GM21528 (cell line): ENCODE measurements at regions not wholly inside any gene's neighbourhood (a gene's known extent, or its start where the extent isn't known, plus 50 kb on each side); places are given as distances from the start of the nearest gene placed in this dataset.
A peak's percentile ranks its signal among the peaks of the same experiment; 100 is the strongest.
"Not testable (repeated sequence)": the region's sequence is repeated elsewhere in the genome, so short reads cannot be mapped to it uniquely, and the experiment has no call there.

ENCODE experiments used
- ATAC-seq: cut with Tn5 transposase; IDR thresholded peaks from one replicate; pipeline ENCODE4 v1.9.1; 2021; ENCODE audit warnings: mild to moderate bottlenecking, moderate library complexity; ENCODE audit not compliant: unreplicated experiment, low FRiP score

DNA sequence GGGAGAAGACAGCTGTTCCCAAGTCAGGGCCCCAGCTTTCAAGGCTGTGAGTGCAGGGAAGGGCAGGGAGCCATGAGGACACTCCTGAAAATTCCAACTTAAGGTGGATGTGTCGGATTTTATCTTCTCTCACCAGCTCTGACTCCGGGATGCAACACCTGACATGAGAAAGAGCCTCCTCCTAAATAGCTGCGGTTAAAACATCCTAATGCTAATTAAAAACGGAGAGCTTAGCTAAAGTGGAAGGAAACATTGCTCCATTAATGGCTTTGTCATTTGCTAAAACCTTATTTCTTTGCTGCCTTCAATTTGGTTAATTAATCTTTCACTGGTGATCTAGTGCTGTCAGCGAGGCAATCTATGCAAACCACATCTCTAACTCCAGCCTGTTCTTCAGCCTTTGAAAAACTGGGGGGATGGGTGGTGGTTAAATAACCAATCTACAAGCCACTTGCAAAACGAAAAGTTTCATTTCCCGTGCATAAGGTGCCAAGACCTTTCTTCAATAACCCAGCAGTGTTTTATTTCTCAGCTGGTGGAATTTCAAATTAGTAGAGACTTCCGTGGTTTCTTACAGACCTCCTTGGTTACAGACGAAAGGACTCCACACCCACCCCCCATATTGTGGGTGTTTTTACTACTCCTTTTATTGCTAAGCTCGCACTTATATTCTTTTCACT is 379.6 kb downstream of the MLLT3 start:
- peak; percentile 88 for ATAC-seq

DNA sequence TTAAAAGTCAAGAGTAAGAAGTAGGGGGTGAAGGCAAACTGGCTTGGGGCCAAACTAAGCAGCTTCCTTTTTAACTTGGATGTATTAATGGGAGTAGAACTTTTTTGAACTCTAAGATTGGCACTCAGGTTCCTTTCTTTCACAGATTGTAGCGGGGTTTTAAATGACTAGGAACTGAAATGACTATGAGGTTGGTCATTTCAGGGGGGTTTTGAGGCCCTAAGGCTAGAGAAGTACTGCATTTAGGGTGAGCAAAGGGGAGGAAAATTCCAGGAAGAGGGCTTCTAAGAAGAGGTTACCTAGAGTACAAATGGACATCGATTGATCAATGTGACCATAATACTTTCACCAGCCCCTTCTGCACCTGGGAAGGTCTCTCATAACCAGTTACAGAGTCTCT is 381.8 kb downstream of the MLLT3 start:
- ATAC-seq, result no peak

DNA sequence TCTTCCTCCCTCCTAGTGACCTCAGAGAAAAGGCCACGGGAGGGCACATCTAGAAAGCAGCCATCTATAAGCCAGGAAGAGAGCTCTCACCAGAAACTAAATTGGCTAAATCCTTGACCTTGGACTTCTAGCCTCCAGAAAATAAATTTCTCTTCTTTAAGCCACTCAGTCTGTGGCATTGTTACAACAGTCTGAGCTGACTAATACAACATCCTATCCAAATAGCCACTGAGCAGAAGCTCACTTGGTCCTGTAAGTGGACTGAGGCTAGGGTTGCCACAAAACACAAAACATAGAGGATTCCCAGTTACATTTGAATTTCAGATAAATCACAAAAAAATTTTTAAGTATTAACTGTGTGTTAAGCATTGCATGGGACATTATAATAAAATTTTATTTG is 383.4 kb downstream of the MLLT3 start:
- ATAC-seq, result no peak

DNA sequence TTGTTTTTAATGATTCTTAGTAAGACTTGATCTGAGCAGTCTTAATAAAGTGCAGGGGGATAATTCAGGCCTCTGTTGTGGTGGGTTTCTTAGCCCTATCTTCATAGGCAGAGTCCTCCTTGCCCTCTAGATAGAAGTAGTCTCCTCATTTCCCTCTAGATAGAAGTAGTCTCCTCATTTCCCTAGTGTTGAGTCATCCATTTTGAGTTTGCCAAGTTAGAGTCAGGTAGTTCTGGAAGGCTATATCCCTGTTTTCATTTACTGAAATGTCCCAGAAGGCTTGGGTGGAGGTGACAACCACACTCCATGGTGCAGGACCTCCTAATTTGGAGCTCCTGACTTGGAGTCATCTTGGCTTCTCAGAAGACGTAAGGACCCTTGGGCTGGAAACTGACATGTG is 384.6 kb downstream of the MLLT3 start:
- no peak for ATAC-seq

DNA sequence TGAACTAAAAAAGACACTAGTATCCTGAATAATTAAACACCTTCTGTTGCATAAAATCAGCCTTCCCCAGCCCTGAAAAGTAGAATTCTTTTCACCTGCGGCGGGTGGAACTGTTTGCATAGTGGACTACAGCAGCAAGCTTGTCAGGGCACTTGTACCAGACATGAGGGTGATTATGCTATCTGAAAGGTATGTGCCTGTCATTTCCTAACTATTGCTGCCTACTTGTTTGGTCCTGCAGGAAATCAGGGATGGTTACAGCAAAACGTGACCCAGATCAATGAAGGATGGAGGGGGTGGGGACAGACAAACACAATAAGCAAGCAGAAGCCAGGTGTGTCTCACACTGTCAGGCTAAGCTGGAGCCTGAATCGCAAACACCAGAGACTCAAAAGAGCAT is 385.6 kb downstream of the MLLT3 start:
- ATAC-seq, result no peak

DNA sequence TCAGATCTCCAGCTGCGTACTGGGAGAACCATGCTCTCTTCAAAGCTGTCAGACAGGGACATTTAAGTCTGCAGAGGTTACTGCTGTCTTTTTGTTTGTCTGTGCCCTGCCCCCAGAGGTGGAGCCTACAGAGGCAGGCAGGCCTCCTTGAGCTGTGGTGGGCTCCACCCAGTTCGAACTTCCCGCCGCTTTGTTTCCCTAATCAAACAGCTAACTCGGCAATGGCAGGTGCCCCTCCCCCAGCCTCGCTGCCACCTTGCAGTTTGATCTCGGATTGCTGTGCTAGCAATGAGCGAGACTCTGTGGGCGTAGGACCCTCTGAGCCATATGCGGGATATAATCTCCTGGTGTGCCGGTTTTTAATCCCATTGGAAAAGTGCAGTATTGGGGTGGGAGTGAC is 387.1 kb downstream of the MLLT3 start:
- ATAC-seq, result not testable (repeated sequence)

DNA sequence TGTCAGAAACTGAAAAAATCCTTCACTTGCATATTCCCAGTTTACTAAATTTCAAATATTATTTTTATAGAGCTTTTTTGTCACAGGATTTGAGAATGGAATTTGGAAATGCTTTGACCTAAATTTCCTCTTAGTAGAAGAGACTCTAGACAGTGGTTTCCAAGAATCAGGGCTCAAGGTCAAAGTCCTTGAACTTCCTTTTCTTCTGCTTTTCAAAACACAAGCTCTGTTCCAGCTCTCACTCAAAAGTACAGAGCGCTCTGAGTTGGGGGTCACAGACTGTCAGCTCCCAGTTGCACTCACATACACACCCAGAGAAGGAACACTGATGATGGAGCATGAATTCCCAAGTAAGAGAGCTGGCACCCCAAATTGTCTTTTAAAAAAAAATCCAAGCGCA is 394.2 kb downstream of the MLLT3 start:
- ATAC-seq, result no peak

DNA sequence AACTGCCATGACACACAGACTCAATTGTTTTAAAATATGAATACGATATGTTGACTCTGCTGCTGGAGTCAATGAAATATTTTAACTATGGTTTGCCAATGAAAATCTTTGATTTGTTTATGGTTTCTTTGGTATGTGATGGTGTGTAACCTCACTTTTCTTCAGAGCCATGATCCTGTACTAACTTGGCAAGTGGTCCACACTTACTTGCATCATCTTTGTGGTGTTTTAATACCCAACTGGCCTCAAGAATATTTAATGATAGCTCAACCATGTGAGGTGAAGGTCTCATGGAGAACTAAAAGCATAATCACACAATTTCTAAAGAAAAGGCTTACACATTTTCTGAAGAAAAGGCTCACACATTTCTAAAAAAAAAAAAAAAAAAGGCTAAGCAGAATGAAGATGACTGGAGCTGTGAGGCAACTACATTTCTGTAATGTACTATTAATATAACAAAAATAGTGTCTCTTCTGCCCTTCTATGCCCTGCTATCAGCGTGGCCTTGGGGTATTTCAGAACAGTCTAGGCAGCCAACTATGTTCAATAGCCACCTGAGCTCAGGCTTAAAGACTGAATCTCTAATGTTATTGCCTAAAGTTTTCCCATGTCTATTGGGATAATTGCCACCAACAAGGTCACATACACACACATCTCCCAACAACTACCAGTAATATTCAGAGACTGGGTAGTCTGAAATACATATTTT is 395.0 kb downstream of the MLLT3 start:
- ATAC-seq, result no peak

DNA sequence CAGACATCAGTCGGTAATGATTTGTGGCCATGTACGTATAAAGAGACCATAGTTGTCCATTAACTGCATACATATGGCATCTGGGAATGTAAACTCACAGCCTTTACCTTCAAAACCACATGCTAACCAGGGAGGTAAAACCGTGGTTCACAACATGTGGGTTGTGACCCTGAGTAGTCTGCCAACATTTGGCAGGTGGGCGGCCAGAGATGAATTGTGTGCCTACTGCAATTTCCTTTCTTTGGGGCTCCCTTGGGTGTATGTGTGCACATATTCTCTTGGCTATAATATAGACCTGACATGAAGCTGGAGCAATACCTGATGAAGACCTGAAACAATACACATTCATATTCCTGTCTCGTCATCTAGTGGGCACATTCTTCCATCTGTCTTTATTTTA is 396.0 kb downstream of the MLLT3 start:
- ATAC-seq, result no peak

DNA sequence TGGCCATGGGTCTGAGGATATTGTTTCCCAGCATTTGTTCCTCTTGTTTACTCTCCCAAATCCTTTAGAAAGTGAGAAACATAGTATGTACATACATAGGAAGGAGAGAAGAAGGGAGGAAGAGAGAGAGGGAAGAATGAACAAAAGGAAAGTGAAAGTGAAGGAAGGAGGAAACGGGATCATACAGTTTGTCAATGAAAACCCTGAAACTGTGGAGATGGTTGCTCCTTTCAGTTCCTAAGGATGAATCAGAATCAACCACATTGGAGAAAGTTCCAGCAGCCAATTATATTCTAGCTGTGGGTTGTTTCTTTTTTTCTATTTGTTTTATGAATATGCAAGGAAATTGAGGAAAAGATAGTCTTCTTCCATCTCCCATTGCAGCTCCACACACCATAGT is 396.5 kb downstream of the MLLT3 start:
- no peak for ATAC-seq

DNA sequence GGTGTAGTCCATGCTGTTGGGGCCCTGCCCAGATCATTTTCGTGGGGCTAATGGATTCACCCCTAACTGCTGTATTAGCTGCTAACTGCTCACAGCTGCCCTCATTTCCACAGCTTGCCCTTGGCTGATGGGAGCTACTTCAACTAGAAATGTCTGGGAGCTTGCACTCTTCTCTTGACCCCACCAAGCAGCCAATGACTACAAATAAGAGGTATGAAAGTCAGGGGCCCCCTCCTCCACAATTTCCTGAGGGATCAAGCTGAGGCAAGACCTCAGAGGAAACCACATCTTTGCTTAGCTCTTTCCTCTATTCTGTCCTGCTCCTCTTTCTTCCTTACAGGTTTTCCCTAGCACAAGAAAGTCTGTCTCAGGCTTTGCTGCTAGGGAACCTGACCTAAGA is 397.5 kb downstream of the MLLT3 start:
- ATAC-seq, result no peak

DNA sequence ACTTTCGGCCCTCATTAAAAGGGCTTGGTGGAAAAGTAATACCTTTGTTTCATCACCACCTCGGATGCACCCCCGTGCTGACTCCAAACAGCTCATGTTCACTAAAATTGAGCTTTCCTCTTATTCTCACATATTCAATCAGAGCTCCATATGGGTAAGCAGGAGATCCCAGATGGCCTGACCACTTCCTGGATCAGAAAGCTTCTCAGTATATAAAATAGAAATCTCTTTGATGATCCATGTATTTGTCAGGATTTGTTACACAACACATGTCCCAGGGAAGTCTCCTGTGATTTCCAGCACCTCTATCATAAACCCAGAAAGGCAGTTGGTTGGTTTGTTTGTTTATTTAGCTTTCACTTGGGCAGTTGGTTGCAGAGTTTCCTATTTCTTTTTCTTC is 402.0 kb downstream of the MLLT3 start:
- ATAC-seq, result no peak

DNA sequence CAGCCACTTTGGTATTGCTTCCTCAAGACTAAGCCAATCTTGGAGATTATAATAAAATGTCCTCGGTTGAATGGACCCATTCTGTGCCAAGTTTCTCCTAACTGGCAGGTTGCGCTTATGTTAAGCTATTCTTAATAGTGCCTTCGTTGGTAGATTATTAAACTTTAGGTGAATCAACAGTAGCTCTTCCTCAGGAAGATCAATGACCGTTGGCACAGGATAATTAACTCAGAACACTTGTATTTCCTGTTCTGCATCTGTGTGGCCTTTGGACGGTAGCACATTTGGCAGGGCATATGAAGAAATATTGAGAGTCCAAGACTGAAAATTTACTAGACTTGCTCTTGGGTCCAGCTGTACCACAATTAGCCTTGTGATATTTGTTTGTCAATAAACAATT is 402.9 kb downstream of the MLLT3 start:
- no peak for ATAC-seq

DNA sequence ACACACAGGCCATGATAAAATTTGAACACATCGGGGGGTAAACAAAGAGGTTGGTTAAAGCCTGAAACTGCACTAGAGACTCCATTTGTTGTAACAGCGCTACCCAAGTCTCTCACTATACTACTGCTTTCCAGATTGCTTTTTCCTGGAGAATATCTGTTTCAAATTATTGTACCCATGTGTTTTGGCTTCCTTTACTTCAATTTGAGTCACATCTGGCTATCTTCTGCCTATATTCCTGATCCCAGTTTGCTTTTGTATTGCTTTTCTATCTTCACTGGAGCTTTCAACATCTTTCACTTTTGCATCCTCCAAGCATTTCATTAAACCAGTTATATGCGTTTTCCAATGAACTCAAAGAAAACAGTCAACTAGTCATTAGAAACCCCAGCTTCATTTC is 404.7 kb downstream of the MLLT3 start:
- no peak for ATAC-seq

DNA sequence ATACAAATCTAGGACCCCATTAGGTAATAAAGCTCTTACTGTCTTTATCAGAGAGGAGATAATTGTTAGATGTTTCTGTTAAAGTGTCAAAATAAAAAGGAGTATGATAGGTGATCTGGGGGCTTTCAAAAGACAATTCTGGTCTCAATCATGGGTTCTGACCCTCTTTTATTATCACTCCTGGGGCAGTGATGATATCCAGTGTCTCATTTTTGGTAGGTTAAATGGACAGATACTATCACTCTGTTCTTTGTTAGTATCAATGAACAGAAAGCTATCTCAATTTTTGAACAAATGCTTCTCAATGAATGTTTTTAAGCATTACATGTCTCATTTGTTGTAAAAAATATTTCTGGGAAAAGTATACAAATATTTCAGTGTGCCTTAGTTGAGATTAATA is 405.9 kb downstream of the MLLT3 start:
- ATAC-seq, result no peak

DNA sequence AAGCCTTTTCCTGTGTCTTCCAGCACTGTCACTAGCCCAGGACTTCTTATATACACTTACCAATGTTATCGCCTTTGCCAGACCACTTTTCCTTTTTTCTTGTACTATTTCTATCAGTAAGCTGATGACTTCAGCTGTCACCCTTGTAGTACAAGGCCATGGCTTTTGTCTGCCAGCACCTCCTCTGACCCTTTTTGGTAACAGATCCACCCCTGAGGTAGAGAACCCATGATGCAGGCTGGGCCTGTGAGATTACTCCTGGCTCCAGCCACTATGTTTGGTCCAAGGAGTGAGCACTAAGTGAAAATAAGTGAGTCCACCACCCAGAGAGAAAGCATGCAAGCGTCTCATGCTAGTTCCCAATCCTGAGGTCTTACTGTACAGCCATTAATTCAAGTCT is 406.7 kb downstream of the MLLT3 start:
- no peak for ATAC-seq

DNA sequence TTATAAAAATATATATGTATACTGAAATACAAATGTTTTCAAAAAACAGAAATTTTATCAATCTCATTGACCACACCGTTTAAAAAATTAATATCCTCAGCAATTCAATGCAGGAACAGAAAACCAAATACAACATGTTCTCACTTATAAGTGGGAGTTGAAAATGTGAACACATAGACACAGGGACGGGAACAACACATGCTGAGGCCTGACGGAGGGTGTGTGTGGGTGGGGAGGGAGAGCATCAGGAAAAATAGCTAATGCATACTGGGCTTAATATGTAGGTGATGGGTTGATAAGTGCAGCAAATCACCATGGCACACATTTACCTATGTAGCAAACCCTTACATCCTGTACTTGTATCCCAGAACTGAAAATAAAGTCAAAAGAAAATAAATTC is 409.5 kb downstream of the MLLT3 start:
- no peak for ATAC-seq

DNA sequence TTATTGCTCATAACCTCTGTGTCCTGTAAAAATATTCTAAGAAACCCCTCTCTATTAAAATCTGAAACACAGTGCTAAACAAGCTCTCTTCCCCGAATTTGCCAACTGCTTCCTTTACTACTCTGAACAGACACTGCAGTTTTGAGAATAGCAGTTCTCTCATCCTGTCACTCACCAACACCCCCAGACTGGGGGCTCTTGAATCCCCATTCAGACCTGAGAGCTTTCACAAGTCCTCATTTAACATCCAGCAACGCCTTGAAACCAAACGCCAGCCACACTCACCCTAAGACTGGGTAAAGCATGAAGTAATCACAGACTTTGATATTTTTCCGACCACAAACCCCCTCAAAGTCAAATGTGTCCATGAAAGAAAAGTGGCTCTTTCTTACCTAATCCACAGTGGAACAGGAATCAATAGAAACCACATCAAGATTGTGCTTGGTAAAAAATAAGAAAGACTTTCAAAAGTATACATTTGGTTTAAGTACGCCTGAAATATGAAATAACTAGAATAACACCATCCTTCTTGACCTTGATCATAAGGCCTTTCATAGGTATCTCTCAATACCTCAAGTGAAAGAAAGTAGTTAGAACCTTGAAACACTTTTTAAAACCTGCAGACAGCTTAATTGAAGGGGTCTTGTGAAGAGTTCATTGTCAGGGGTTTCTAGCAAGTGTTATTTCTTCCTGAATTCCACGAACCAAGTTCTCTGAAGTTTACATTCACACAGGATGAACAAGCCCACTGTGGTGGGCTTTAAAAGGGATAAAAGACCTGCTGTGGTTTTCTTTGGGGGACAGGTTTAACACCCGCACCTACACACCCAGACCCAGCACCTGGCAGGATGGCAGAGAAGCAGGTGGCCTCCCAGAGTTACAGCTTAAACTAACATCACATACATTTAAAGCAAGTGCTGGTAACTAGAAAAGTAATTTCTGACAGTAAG is 412.6 kb downstream of the MLLT3 start:
- ATAC-seq, result no peak

DNA sequence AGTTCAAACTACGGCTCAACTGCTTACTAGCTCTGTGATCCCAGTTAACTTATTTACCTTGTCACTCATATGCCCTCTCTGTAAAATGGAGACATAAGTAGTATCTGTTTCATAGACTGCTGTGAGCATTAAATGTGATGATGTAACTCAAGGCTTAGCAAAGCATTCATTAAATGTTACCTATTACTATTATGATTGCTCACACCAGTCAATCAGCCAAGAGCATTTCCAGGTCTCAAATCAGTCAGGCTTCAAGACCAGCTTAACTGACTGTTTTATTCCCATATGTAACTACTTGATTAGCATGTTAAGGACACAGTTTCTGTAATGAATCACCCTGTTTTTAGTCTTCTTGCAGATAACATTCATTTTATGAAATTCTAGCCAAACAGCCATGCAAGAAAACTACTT is 413.3 kb downstream of the MLLT3 start:
- ATAC-seq, result no peak

DNA sequence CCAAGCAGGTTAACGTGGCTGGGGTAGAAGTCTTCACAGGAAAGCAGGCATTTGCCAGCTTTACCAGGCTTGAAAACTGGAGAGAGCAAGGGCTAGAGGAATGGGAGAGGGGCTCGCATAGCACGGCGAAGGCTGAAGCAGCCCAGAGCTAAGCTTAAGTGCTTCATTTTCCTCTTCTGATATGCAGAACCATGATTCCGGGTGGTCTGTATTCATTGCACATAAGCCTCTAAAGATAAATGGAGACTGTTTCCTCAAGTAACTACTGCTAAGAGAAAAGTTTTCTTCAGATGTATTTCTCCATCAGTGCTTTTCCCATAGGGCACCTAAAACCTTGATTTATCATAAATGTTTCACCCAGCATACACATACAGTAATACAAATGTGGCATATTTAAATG is 414.1 kb downstream of the MLLT3 start:
- no peak for ATAC-seq

DNA sequence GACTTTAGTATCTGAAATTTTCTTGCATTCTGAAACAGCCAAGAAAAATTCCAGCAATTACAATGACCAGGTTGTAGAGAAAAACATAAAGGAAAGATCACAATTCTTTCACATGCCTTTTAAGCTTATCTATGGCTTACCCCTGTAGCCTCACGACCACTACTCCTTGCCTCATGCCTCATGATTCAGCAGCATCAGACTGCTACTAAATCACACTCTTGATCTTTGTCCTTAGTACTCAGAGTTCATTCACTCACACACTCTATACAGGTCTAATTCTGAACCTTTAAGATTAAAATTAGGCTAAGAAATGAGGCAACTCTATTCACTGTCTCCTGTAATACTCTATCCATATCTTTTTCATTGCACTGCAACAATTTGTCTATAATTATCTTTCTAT is 415.1 kb downstream of the MLLT3 start:
- no peak for ATAC-seq
